GM12891 (cell line): ENCODE measurements at regions not wholly inside any gene's neighbourhood (a gene's known extent, or its start where the extent isn't known, plus 50 kb on each side); places are given as distances from the start of the nearest gene placed in this dataset.
"Not testable (repeated sequence)": the region's sequence is repeated elsewhere in the genome, so short reads cannot be mapped to it uniquely, and the experiment has no call there.

ENCODE experiments used
- DNase-seq: peaks from one replicate; pipeline ENCODE4 v3.0.0; 2011; ENCODE audit warnings: low spot score; ENCODE audit not compliant: insufficient read length
- FAIRE-seq: peaks from 2 replicates; lab custom pipeline; 2011; peaks lifted over from hg19 to GRCh38; lab: Jason Lieb, UNC
- PAX5 ChIP-seq: IDR thresholded peaks from 2 replicates; pipeline ENCODE4 v1.6.1; 2011; ENCODE audit warnings: low read length, moderate library complexity, mild to moderate bottlenecking; ENCODE audit not compliant: insufficient read depth, severe bottlenecking
- POLR2A ChIP-seq: IDR thresholded peaks from 2 replicates; pipeline ENCODE4 v1.6.1; 2011; ENCODE audit warnings: low read depth, low read length, control low read depth
- POLR2AphosphoS5 ChIP-seq: IDR thresholded peaks from 2 replicates; pipeline ENCODE4 v1.6.1; 2011; ENCODE audit warnings: low read depth, low read length, control low read depth
- POU2F2 ChIP-seq: IDR thresholded peaks from 2 replicates; pipeline ENCODE4 v1.6.1; 2011; ENCODE audit warnings: low read depth, mild to moderate bottlenecking, control low read depth, low read length, moderate library complexity
- SPI1 ChIP-seq: IDR thresholded peaks from 2 replicates; pipeline ENCODE4 v1.6.1; 2011; ENCODE audit warnings: low read depth, low read length, control low read depth
- TAF1 ChIP-seq: IDR thresholded peaks from 2 replicates; pipeline ENCODE4 v1.6.1; 2011; ENCODE audit warnings: low read depth, low read length, control low read depth

DNA sequence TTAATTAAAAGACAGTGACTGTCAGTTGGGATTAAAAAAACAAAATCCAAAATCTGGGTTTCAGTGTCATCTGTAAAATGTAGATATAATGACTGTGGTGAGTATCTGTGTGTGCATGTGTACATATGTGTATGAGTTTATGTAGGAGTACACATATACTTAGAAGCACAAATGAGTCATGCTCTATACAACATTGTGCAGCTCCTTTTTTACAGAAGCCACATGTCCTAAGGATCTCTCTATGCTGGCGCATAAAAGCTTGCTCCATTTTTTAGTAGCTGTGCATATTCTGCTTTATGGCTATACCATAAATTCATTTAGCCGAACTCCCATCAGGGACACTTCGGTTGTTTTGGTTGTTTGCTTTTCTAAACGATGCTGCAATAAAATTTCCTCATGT is 125.2 kb upstream of the EEF2KMT start:
- TF ChIP-seq POLR2A (no peak), TAF1 (no peak), POLR2AphosphoS5 (no peak), POU2F2 (no peak), SPI1 (no peak), PAX5 (no peak)
- FAIRE-seq (no peak), DNase-seq (no peak)

DNA sequence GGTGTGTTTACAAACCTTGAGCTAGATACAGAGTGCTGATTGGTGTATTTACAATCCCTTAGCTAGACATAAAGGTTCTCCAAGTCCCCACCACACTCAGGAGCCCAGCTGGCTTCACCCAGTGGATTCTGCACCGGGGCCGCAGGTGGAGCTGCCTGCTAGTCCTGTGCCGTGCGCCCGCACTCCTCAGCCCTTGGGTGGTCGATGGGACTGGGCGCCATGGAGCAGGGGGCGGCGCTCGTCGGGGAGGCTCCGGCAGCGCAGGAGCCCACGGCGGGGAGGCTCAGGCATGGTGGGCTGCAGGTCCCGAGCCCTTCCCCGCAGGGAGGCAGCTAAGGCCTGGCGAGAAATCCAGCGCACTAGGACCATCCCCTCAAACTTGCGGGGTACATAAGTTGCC is 124.2 kb upstream of the EEF2KMT start:
- FAIRE-seq, DNase-seq: not testable (repeated sequence)

DNA sequence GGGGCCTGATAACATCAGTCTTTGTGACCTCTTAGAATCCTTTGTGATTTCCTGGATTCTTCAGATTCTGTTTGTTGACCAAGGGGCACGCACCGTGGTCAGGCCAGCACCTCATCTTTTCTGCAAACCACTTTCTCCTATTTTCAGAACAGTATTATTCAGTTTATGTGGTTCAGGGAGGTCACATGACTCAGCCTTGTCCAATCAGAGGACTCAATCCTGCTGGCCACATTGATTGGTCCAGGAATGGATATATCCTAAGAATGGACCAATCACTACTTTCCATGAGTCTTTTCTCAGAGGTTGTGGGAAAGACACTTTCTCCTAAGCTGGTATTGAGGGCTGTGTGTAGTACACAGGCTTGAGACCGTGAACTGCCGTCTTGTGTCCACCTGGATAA is 123.1 kb upstream of the EEF2KMT start:
- no peak for DNase-seq
- no peak for FAIRE-seq
- no peak for TF ChIP-seq POLR2A
- TF ChIP-seq SPI1 = no peak
- no peak for TF ChIP-seq POU2F2
- no peak for TF ChIP-seq PAX5
- TF ChIP-seq TAF1 = no peak
- no peak for TF ChIP-seq POLR2AphosphoS5

DNA sequence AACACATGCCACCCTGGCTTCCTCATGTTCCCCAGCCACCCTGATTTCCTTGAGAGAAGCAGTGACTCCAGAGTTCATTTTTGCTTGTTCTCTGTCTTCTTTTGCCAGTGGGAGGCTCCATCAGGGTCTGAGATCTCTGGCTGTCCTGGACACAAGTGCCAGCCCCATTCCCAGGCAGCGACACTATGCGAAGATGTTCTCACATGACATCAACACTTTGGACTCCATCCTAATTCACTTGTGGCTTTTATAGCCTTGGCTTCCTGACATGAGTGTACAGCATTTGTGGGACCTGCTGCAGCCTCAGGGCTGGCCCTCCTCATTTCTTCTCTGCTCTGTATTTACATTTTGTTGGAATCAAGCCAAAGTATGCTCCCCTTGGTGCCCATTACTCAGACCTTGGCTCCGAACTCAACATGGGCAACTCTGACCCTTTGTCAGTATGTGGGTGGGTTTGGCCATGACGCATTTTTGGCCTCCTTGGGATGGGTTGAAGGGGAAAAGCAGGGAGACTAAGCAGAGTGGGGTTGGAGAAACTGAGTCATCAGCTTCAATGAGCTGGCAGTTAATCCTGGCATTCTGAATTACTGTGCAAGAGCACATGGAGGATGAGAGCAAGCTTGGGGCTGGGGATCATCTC is 119.0 kb upstream of the EEF2KMT start:
- FAIRE-seq = no peak
- DNase-seq = no peak
- TF ChIP-seq SPI1 = no peak

DNA sequence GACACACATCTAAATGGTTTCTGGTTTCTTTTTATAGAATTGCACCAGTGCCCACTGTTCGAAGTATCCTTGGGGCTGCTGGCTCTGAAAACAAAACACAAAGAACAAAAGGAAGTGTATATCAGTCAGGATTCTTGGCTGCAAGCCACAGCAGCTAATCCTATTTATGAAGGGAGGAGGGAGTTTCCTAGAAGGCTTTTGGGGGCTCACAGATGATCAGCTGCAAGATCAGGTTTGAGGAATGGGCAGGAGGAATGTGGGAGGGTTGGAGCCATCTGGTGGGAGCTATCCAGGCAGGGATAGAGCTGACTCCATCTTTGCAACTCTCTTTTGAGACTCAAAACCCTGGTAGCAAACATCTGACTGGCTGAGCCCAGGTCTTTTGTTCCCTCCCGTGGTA is 118.3 kb upstream of the EEF2KMT start:
- no peak for DNase-seq
- no peak for FAIRE-seq
- TF ChIP-seq POLR2AphosphoS5 (no peak), POLR2A (no peak), SPI1 (no peak), POU2F2 (no peak), PAX5 (no peak), TAF1 (no peak)

DNA sequence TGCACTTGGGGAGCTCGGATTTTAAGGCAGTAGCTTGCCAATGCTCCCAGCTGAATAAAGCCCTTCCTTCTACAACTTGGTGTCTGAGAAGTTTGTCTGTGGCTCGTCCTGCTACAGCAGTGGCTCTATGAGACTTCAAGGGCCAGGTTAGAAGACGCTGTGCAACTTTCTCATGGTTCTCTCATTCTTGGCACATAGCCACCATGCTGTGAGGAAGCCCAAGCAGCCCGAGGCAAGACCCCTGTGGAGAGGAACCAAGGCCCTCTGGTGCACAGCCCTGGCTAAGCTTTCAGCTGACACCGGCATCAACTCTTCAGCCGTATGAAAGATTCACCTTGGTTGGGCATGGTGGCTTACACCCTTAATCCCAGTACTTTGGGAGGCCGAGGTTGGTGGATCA is 116.9 kb upstream of the EEF2KMT start:
- DNase-seq = no peak
- TF ChIP-seq POLR2AphosphoS5 (no peak), POLR2A (no peak), TAF1 (no peak), PAX5 (no peak), POU2F2 (no peak), SPI1 (no peak)
- no peak for FAIRE-seq

DNA sequence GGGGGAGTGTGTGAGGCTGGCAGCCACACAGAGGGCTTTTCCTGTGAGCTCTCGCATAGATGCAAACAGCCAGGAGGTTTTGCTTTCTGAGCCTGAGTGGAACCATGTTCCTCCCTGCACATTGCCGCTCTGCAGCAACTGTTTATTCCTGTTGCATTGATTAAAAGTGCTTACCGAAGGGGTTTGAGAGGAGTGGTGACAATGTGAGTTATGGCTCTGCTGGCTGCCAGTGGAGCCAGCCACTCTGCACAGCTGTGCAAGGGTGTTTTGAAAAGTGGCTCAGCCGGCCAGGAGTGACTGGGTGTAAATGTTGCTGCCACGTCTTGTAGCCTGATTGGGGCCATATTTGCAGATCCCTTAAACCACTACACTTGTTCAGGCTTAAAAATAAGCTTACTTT is 114.9 kb upstream of the EEF2KMT start:
- not testable (repeated sequence) for FAIRE-seq, DNase-seq

DNA sequence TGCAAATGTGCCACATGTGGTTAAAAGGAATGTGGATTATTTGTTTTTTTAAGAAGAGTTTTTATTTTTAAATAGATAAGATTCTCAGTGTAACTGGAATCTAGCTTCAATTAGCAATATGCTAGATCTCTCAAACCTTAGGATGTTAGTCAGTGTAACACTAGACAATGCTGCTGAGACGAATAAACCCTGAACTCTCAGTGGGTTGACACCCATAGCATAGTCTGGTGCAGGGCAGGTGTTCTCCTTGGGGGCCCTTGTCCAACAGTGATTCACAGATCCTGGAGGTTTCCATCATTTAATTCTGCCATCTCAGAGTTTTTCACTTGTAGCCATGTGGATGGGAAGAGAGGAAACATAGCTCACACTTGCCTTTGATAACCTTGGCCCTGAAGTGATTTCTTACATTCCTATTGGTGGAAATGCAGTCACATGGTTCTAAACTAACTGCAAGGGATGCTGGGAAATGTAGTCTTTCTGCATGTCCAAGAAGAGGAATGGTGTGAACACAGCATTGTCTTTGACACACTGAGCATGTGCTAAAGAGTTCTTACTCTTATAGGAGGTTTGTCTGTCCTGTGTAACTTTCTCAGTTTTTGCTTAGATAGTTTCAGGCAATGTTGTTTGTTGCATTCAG is 110.4 kb upstream of the EEF2KMT start:
- DNase-seq, FAIRE-seq: not testable (repeated sequence)

DNA sequence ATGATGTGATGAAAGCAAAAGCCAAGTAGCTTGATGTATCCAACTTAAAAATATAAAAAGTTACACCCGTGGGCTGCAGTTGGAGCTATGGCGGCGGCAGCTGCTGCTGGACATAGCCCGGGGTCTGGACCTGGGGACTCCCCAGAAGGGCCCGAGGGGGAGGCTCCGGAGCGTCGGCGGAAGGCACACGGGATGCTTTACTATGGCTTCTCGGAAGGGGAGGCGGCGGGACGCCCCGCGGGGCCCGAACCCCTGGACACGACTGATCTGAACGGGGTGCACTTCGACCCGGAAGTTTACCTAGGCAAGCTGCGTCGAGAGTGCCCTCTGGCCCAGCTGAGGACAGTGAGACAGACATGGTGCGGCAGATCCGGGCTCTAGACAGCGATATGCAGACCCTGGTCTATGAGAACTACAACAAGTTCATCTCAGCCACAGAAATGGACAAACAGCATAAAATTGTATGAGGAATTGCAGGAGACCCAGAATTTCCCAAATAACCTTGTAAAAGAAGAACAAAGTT is 109.5 kb upstream of the EEF2KMT start:
- TF ChIP-seq PAX5 (no peak), TAF1 (no peak), POLR2A (no peak), POLR2AphosphoS5 (no peak), POU2F2 (no peak), SPI1 (no peak)
- no peak for FAIRE-seq
- DNase-seq = no peak

DNA sequence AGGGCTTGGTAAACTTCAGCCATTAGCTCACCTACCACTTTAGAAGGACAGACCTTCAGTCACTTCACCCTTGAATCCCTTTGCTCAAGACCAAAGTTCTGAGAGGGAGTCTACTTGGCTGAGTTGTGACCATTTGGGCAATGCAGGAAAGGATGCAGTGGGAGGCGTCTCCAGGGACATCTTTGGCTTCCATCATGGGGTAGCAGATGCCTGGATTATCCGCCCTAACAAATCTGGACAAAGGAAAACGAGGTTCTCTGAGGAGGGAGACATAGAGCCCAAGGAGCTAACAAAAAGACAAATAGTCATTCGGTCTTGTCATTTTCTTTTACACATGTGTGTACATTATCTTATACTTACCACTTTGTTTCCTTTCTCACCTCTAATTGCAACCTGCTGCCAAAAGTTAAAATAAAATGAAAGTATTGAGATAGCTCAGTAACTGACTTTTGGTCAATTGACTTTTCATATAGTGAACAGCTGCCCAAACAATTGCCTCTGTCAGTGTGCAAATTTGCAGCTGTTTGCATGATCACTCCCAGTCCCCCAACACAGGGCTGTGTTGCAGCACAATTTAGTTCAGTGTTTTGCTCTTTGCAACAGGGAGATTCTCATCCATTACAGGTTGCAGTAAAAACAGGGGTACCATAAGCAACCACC is 108.9 kb upstream of the EEF2KMT start:
- no peak for FAIRE-seq

DNA sequence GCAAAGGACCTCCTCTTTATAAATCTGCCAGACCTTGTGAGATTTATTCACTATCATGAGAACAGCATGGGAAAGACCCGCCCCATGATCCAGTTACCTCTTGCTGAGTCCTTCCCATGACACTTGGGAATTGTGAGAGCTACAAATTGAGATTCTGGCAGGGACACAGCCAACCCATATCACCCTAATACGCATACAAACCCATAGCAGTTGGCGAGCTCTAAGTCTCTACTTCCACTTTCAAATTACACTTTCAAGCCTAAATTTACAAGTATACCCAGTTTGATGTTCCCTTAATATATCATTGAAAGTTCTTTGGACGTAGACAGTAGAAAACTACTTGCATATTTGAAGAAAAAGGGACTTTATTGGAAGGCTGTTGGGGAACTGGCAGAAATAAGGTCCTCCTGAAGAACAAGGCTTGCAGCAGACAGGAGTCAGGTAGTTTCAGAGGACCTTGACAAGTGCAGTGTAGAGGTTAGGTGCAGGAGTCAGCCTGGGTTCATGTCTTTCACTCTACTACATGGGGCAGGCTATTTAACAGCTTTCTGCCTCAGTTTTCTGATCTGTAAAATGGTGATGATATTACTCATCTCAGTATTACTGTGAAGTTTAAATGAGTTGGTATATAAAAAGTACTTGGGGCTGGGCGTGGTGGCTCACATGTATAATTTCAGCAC is 107.9 kb upstream of the EEF2KMT start:
- FAIRE-seq = no peak
- TF ChIP-seq POLR2AphosphoS5 = no peak
- no peak for TF ChIP-seq PAX5
- no peak for TF ChIP-seq POU2F2
- no peak for TF ChIP-seq POLR2A
- TF ChIP-seq TAF1 = no peak
- no peak for TF ChIP-seq SPI1
- DNase-seq = no peak

More for the DNA sequence above, 108.9 kb upstream of the EEF2KMT start:
- no peak for DNase-seq
- TF ChIP-seq TAF1 (no peak), PAX5 (no peak), SPI1 (no peak), POU2F2 (no peak), POLR2AphosphoS5 (no peak), POLR2A (no peak)

DNA sequence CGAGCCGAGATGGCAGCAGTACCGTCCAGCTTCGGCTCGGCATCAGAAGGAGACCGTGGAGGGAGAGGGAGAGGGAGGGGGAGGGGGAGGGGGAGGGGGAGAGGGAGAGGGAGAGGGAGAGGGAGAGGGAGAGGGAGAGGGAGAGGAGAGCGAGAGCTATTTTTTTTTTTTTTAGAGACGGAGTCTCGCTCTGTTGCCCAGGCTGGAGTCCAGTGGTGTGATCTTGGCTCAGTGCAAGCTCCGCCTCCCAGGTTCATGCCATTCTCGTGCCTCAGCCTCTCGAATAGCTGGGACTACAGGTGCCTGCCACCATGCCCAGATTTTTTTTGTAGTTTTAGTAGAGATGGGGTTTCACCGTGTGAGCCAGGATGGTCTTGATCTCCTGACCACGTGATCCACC is 106.1 kb upstream of the EEF2KMT start:
- not testable (repeated sequence) for FAIRE-seq, DNase-seq
